GM12878 (cell line): ENCODE measurements at regions not wholly inside any gene's neighbourhood (a gene's known extent, or its start where the extent isn't known, plus 50 kb on each side); places are given as distances from the start of the nearest gene placed in this dataset.

Experiments used
- ATAC-seq: fragments of 200-7000 bp; cut with Tn5 transposase; 3 replicates; pipeline ENCODE4 v1.9.1; 2020; ENCODE audit warnings: mild to moderate bottlenecking, moderate library complexity
- BruUV-seq: library from RNA; stranded (reverse); fragments of 400-500 nt; replicated peaks from 2 replicates; lab custom pipeline; 2021; lab: Mats Ljungman, UMichigan
- CTCF ChIA-PET: fragments of 300-600 bp; sonication (Branson Sonifier 250); formaldehyde crosslinking; extraction: SDS; loops from one replicate; lab custom pipeline; 2021; ENCODE audit warnings: inconsistent platforms; lab: Yijun Ruan, JAX
- POLR2A ChIA-PET: fragments of 350-600 bp; formaldehyde crosslinking; extraction: SDS; loops from one replicate; lab custom pipeline; 2021; ENCODE audit warnings: inconsistent platforms; lab: Charles Lee
- RAD21 ChIA-PET: fragments of 300-600 bp; sonication (Branson Sonifier 250); formaldehyde crosslinking; loops from one replicate; lab custom pipeline; 2023; ENCODE audit warnings: antibody characterized with exemption; ENCODE audit not compliant: unreplicated experiment; lab: Charles Lee
- SMC1A ChIA-PET: fragments of 300-600 bp; sonication (Branson Sonifier 250); formaldehyde crosslinking; loops from one replicate; lab custom pipeline; 2023; ENCODE audit not compliant: unreplicated experiment, uncharacterized antibody; lab: Charles Lee
- DNase-seq: peaks from one replicate; pipeline ENCODE4 v3.0.0-alpha.2; 2011; ENCODE audit warnings: low read depth, low spot score
- FAIRE-seq: peaks from 3 replicates; lab custom pipeline; 2011; peaks lifted over from hg19 to GRCh38; lab: Jason Lieb, UNC
- H2AFZ ChIP-seq: 2 replicates; pipeline ENCODE4 v1.6.0; 2011; ENCODE audit warnings: low read depth, low read length, control low read depth; ENCODE audit not compliant: control insufficient read depth
- H3K27ac ChIP-seq: 2 replicates; pipeline ENCODE4 v1.5.1; 2011; ENCODE audit warnings: control low read depth; ENCODE audit not compliant: control insufficient read depth, insufficient read depth
- H3K27me3 ChIP-seq, 2 experiments: replicated peaks in 1 of 2; 2 replicates each; pipeline versions ENCODE4 v1.6.0 to v1.6.1; 2011; ENCODE audit warnings: low read length in 1 of 2; ENCODE audit not compliant: control insufficient read depth in 2 of 2, insufficient read depth in 2 of 2
- H3K36me3 ChIP-seq, 2 experiments: 2 replicates each; pipeline ENCODE4 v1.5.1; 2011; ENCODE audit warnings: low read length in 1 of 2; ENCODE audit not compliant: control insufficient read depth in 2 of 2, insufficient read depth in 2 of 2
- H3K4me1 ChIP-seq: 2 replicates; pipeline ENCODE4 v1.6.1; 2011; ENCODE audit warnings: mild to moderate bottlenecking, low read length, moderate library complexity, mixed read lengths; ENCODE audit not compliant: control insufficient read depth, insufficient read depth
- H3K4me2 ChIP-seq: 2 replicates; pipeline ENCODE4 v1.6.0; 2011; ENCODE audit warnings: control low read depth; ENCODE audit not compliant: control insufficient read depth, insufficient read depth
- H3K4me3 ChIP-seq: fragments of 200-600 bp; sonication (generic); 2 replicates; pipeline ENCODE4 v1.5.1; 2016
- H3K79me2 ChIP-seq: 2 replicates; pipeline ENCODE4 v1.6.0; 2011; ENCODE audit warnings: low read length; ENCODE audit not compliant: control insufficient read depth, insufficient read depth
- H3K9ac ChIP-seq: 2 replicates; pipeline ENCODE4 v1.8.0; 2011; ENCODE audit warnings: low read length, control low read depth, mixed read lengths; ENCODE audit not compliant: control insufficient read depth, insufficient read depth
- H3K9me3 ChIP-seq: replicated peaks from 3 replicates; pipeline ENCODE4 v1.5.1; 2011; ENCODE audit warnings: mild to moderate bottlenecking, low read length; ENCODE audit not compliant: control insufficient read depth, insufficient read depth
- H4K20me1 ChIP-seq: 2 replicates; pipeline ENCODE4 v1.6.0; 2011; ENCODE audit not compliant: control insufficient read depth, insufficient read depth
- BMI1 ChIP-seq: fragments of 450-650 bp; IDR thresholded peaks from 2 replicates; pipeline ENCODE4 v1.6.1; 2016; ENCODE audit warnings: mild to moderate bottlenecking, moderate library complexity, borderline replicate concordance
- CEBPB ChIP-seq, 2 experiments: fragments of 150-350 bp in 1 of 2; IDR thresholded peaks; 2 replicates each; pipeline ENCODE4 v1.6.1; 2012 to 2014; ENCODE audit warnings: low read depth in 2 of 2, low read length in 2 of 2, borderline replicate concordance in 1 of 2, inconsistent platforms in 1 of 2
- JUNB ChIP-seq: IDR thresholded peaks from 2 replicates; pipeline ENCODE4 v1.6.1; 2016; ENCODE audit warnings: antibody characterized with exemption, mild to moderate bottlenecking
- MTA2 ChIP-seq: fragments of 450-650 bp; IDR thresholded peaks from 2 replicates; pipeline ENCODE4 v1.6.1; 2016; ENCODE audit warnings: low read depth, mild to moderate bottlenecking, moderate library complexity
- NBN ChIP-seq: fragments of 450-650 bp; IDR thresholded peaks from 2 replicates; pipeline ENCODE4 v1.6.1; 2016
- NR2F1 ChIP-seq: fragments of 450-650 bp; conservative IDR thresholded peaks from 2 replicates; pipeline ENCODE4 v1.6.1; 2017; ENCODE audit warnings: mild to moderate bottlenecking
- NRF1 ChIP-seq: conservative IDR thresholded peaks from 2 replicates; pipeline ENCODE4 v1.6.1; 2011; ENCODE audit warnings: mild to moderate bottlenecking, low read depth, low read length, improper control_type of control experiment
- PKNOX1 ChIP-seq: fragments of 450-650 bp; IDR thresholded peaks from 2 replicates; pipeline ENCODE4 v1.6.1; 2016; ENCODE audit warnings: mild to moderate bottlenecking
- RUNX3 ChIP-seq: IDR thresholded peaks from 2 replicates; pipeline ENCODE4 v1.6.1; 2012; ENCODE audit warnings: low read length, inconsistent platforms
- TCF7 ChIP-seq: IDR thresholded peaks from 2 replicates; pipeline ENCODE4 v1.6.1; 2014; ENCODE audit warnings: antibody characterized with exemption, borderline replicate concordance
- ZNF24 ChIP-seq: fragments of 450-650 bp; IDR thresholded peaks from 2 replicates; pipeline ENCODE4 v1.6.1; 2017; ENCODE audit warnings: antibody characterized with exemption, mild to moderate bottlenecking
- in situ Hi-C: fragments of 300-500 bp; cut with MboI; formaldehyde crosslinking; loops from 9 replicates; pipeline ENCODE4 v1.14.3; 2018; ENCODE audit warnings: mixed read lengths
- intact Hi-C: fragments of 100-400 bp; cut with micrococcal nuclease; formaldehyde crosslinking; loops from one replicate; pipeline ENCODE4 v1.14.2; 2022; ENCODE audit not compliant: unreplicated experiment

- POLR2A ChIA-PET = interaction anchor here (0.5 kb wide), 1 partner anchor 29 kb away, joined by 3 read pairs; no protein-coding TSS in a partner anchor
- no peak overlapping the region for H3K4me2 ChIP-seq
Observed at GRCh38 chr3:6528951-6529350, 332.0 kb upstream of the GRM7 start.

More at GRCh38 chr3:6528951-6529350, 332.0 kb upstream of the GRM7 start:
- ATAC-seq = peak; percentile 82
- no peak overlapping the region for H3K9ac ChIP-seq
- H3K36me3 ChIP-seq = no peaks in the 10 kb centered on the region
- H4K20me1 ChIP-seq = no peaks in the 10 kb centered on the region
- H3K4me3 ChIP-seq = no peak overlapping the region
- no peak overlapping the region for H2AFZ ChIP-seq
- ChIA-PET CTCF (interaction anchor here (0.6 kb wide), 2 partner anchors 267 to 290 kb away, joined by 3 read pairs; no protein-coding TSS in a partner anchor), RAD21 (no interaction called here), SMC1A (interaction anchor here (0.8 kb wide), 1 partner anchor 188 kb away, joined by 3 read pairs; no protein-coding TSS in a partner anchor)
- no TSS peak for BruUV-seq
- TF ChIP-seq NR2F1 (peak; percentile 51; the same call in 1 of the 2 replicates), NBN (no peak), RUNX3 (peak; percentile 45; the same call in 1 of the 2 replicates), ZNF24 (peak; percentile 77), MTA2 (peak; percentile 58; the same call in 1 of the 2 replicates), PKNOX1 (peak; percentile 29; the same call in 1 of the 2 replicates), TCF7 (peak; percentile 81), JUNB (peak; percentile 16; the same call in 1 of the 2 replicates), BMI1 (no peak), CEBPB (IDR thresholded peaks at IDR 0.05; ENCODE audit: borderline replicate concordance in 1 of 2, low read depth in 2 of 2, low read length in 2 of 2) (no peak), NRF1 (no peak)
- no peaks in the 10 kb centered on the region for H3K9me3 ChIP-seq
- DNase-seq = no peak
- intact Hi-C loops = no loop called here
- H3K79me2 ChIP-seq = no peaks in the 10 kb centered on the region
- no peaks in the 10 kb centered on the region for H3K4me1 ChIP-seq
- no peak for FAIRE-seq
- no peak overlapping the region for H3K27ac ChIP-seq
- in situ Hi-C loops = no loop called here
- H3K27me3 ChIP-seq = no peaks in the 10 kb centered on the region
